GM19463 (cell line): ENCODE measurements at regions not wholly inside any gene's neighbourhood (a gene's known extent, or its start where the extent isn't known, plus 50 kb on each side); places are given as distances from the start of the nearest gene placed in this dataset.

Source experiments
- ATAC-seq: cut with Tn5 transposase; IDR thresholded peaks from one replicate; pipeline ENCODE4 v1.9.1; 2021; ENCODE audit warnings: mild to moderate bottlenecking, moderate library complexity; ENCODE audit not compliant: unreplicated experiment

- ATAC-seq, result no peak
These were observed 646.5 kb upstream of the NOX3 start for GRCh38 chr6:156102129-156102528.

DNA sequence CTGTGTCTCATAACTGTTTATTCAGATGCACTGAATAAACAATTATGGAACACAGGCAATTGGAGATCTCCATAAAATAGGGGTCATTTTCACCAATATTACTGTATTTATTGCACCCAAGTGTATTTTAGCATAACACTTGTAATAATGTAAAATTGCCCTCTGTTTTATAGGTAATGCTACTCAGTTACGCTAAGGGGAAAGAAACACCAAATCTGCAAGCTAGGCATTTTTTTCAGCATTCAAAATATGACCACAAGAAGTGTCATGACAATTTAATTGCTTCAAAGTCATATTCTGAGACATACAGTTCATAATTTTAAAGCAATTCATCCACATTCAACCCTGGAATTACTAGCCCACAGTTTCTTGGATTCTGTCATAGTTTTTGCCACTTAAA is 643.2 kb upstream of the NOX3 start:
- no peak for ATAC-seq

DNA sequence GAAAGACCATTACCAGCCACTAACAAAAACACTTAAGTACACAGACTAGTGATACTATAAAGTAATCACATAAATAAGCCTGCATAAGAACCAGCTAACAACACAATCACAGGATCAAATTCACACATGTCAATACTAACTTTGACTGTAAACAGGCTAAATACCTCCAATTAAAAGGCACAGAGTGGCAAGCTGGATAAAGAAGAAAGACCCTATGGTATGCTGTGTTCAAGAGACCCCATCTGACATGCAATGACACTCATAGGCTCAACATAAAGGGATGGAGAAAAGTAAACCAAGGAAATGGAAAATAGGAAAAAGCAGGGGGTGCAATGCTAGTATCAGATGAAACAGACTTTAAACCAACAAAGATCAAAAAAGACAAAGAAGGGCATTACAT is 631.8 kb upstream of the NOX3 start:
- ATAC-seq, result no peak

- no peak for ATAC-seq
These were observed 626.4 kb upstream of the NOX3 start for GRCh38 chr6:156082012-156082411.

DNA sequence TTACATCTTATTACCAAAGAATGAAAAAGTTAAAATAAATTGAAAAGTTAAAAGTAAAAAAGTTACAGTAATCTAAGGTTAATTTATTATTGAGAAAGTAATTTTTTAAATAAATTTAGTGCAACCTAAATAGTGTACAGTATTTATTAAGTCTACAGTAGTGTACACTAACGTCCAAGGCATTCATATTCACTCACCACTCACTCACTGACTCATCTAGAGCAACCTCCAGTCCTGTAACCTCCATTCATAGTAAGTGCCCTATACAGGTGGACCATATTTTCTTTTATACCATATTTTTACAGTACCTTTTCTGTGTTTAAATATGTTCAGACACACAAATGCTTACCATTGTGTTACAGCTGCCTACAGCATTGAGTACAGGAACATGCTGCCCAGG is 624.7 kb upstream of the NOX3 start:
- no peak for ATAC-seq

DNA sequence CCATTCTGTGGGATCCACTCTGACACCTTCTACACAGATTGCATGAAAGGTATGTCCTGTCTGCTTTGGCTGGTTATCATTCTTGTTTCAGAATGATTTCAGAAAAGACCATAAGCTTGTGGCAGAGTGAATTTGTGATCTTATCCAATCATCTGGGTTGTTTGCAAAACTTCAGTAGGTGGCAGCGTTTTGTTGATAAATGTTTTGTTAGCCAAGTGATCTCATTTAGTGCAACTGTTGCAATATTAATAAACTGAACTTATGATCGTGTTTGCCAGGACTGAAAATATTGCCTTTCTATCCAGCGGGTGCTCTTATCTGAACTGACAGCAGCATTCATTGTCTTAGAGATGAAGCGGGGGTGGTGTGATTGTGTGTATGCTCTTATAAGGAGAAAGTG is 613.2 kb upstream of the NOX3 start:
- ATAC-seq, result no peak

DNA sequence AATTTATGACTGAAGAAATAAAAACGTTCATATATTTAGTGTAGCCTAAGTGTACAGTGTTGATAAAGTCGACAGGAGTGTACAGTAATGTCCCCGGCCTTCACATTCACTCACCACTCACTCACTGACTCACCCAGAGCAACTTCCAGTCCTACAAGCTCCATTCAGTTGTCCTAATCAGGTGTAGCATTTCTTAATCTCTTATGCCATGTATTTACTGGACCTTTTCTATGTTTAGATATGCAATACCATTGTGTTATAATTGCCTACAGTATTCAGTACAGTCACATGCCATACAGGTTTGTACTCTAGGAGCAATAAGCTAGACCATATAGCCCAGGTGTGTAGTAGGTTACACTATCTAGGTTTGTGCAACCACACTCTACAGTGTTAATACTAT is 610.2 kb upstream of the NOX3 start:
- ATAC-seq, result no peak

- no peak for ATAC-seq
These were observed 606.5 kb upstream of the NOX3 start for GRCh38 chr6:156062091-156062563.

DNA sequence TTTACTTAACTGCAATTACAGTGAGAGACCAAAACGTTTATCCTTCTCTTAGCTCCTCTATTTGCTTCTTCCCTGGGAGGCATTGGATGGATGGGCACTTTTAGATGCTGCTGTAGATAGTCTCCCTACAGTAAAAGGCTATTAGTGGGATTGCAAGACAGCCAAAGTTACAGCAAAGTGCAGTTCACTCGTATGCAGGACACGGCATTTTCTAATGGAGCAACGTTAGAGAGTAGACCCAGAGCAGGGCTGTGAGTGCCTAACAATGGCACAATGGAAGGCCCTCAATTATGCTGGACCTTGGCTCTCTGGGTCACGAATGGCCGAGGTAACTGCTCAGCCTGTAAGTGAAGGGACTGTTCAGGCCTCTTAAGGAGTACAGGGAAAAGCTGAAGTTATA is 605.8 kb upstream of the NOX3 start:
- no peak for ATAC-seq

- no peak for ATAC-seq
These were observed 604.4 kb upstream of the NOX3 start for GRCh38 chr6:156060013-156060412.

DNA sequence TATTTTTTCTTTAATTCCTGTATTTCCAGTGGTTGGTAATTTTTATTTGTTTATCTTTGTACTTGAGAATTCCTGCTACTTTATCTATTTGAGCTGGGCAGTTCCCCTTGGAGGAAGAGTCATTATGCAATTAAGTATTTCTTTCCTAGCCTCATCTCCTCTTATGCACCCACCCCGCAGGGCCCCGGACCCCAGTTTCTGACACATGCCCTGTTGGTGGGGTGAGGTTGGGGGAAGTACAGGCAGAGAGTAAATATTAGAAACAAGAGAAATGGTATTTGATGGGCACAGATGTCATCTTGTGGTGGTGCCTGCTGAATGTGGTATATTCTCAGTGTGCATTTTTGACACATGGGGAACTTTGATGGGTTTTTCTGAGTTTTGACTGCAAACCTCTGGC is 602.7 kb upstream of the NOX3 start:
- no peak for ATAC-seq

GRCh38 chr6:156057869-156058268 is 602.2 kb upstream of the NOX3 start:
- no peak for ATAC-seq

DNA sequence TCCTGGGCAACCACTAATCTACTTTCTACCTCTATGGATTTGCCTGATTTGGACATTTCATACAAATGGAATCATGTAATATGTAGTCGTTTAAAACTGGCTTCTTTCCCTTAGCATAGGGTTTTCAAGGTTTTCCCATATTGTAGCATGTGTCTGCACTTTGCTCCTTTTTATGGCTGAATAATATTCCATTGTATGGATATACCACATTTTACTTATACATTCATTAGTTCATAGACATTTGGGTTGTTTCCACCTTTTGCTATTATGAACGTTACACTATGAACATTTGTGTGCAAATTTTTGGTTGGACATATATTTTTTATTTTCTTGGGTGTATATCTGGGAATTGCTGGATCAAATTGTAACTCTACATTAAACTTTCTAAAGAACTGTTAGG is 600.4 kb upstream of the NOX3 start:
- ATAC-seq, result no peak

GRCh38 chr6:156053626-156054025 is 598.0 kb upstream of the NOX3 start:
- ATAC-seq, result no peak

DNA sequence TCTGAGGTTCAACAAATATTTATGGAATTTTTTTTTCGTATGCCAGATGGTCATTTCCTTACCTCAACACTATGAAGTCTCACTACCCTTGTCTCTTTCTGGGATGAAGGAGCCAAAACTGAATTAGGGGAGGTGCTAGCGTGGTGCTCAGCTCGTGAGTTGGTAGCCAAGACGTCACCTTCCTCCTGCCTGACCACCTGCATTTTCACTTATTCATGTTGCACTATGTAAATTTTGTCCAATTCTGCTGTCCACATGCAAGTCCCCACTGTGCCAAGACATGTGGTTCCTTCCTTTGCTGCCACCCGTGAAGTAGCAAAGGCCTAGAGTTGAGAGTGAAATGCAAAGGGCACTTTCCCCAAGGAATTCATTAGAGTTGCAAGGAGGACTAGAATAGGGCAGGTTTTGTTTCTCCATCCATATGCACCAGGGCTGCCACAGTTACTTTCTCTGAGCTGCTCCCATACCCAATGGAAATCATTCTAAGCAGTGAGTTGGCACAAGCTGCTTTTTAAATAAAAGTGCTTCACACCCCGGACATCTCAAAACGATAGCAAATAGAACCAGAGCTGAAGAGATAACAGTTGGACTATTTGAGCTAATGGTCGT is 591.3 kb upstream of the NOX3 start:
- no peak for ATAC-seq

GRCh38 chr6:156046268-156046665 is 590.6 kb upstream of the NOX3 start:
- ATAC-seq, result no peak

DNA sequence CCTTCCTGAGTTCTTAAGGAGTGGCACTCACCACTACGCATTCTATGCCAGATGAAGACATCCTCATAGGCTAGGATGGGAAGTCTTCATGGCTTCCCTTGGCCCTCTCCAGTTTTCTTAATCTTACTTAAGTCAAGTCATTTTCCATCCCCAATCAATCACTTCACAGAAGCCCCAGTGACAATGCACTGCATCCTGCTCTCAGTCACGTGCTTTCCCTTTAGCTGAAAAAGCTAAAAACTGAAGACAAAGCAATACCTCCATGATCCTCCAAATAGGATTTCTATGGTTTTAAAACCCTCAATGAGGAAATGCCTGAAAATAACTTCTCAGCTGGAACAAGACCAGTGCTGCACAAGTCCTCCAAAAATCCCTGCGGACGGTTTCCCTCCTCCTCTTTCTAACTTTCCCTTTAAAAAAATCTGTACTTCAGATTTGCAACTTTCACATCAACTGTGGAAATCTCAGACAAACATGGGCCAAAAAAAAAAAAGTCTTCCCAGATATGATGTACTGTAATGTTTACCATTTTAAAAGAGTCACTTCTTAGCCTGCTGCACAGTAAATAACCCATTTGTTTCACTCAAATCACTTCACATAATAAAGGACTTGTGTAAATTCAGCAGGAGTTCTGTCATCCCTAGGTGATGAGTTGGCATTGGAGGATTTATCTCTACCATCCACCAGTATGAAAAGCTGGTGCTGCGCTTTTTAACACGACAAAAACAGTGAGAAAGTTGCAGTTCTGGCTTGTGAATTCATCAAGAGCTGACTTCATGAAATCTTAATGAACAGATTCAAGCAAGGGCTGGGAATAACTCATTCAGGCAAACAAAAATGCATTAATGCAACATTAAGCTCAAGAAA is 590.0 kb upstream of the NOX3 start:
- ATAC-seq, result no peak

- ATAC-seq, result no peak
These were observed 578.0 kb upstream of the NOX3 start for GRCh38 chr6:156033598-156033997.

GRCh38 chr6:156031516-156031915 is 575.9 kb upstream of the NOX3 start:
- ATAC-seq, result no peak

DNA sequence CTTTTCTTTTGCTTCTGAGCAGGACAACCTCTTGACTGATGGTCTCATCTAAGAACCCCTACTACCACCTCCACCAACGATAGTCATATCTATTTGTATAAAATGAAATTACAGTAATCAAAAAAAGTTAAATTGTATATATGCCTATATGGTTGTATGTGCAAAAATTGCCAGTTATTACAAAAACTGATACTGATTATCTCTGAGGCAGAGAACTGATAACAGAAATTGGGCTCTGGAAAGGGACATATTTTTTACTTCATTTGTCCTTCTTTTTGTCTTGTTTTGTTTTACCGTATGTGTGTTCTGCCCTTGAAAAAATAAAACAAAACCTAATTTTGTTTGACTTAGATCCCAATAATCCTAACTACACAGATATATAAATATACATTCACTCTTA is 574.4 kb upstream of the NOX3 start:
- ATAC-seq, result no peak

DNA sequence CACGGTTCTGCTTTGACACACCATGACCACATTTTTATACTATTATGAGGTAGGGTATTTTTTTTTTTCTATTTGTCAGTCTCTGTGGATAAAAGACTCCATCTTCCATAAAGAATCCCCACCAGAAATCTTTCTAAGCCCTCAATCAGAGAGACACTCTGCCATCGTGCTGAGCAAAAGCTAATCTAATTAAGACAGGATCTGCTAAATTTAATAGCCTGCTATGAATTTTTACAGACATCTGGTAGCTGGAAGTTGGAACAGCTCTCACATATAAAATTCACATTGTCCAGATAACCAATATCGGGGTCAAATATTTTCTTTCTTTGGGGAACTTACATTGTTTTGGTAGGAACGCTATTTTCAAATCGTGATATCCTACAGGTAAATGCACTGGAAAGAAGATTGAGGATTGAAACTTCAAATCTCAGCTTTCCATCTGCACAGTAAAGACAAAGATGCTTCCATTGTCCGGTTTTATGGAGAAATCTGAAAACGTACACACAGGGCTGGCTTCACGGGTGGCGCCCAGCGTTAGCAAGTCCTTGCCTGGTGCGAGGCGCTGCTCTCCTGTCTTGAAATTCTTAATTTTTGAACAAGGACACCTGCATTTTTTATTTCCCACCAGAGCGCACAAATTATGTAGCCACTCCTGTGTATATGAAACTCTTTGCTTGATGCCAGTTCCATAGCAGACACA is 573.8 kb upstream of the NOX3 start:
- no peak for ATAC-seq
